Thoracic aorta (tissue), 2 donors: ENCODE measurements at regions not wholly inside any gene's neighbourhood (a gene's known extent, or its start where the extent isn't known, plus 50 kb on each side); places are given as distances from the start of the nearest gene placed in this dataset.

Source experiments
- ATAC-seq: fragments of 150-250 bp; one replicate; pipeline ENCODE4 v1.8.0; 2017; ENCODE audit warnings: low read depth; ENCODE audit not compliant: insufficient number of reproducible peaks, low FRiP score
- DNase-seq: peaks from one replicate; pipeline ENCODE4 v3.0.0-alpha.2; 2020; ENCODE audit warnings: low spot score
- H3K27ac ChIP-seq, 2 donors: fragments of 200-600 bp; sonication (generic); 1 replicate in 1 of 2; 2 replicates in 1 of 2; pipeline ENCODE4 v1.5.1; 2016; ENCODE audit warnings: mild to moderate bottlenecking in 2 of 2, moderate library complexity in 2 of 2
- H3K27me3 ChIP-seq: fragments of 200-600 bp; sonication (generic); replicated peaks from 2 replicates; pipeline ENCODE4 v1.6.0; 2016; ENCODE audit warnings: mild to moderate bottlenecking; ENCODE audit not compliant: insufficient read depth
- H3K36me3 ChIP-seq: fragments of 200-600 bp; sonication (generic); one replicate; pipeline ENCODE4 v1.5.1; 2016
- H3K4me1 ChIP-seq, 2 donors: fragments of 200-600 bp; sonication (generic); 1 replicate in 1 of 2; 2 replicates in 1 of 2; pipeline versions ENCODE4 v1.5.1 to v1.6.0; 2016; ENCODE audit warnings: low read depth in 2 of 2, mild to moderate bottlenecking in 1 of 2; ENCODE audit not compliant: control insufficient read depth in 1 of 2
- H3K4me3 ChIP-seq: fragments of 200-600 bp; sonication (generic); 2 replicates; pipeline ENCODE4 v1.5.1; 2016; ENCODE audit warnings: mild to moderate bottlenecking
- H3K9me3 ChIP-seq: fragments of 200-600 bp; sonication (generic); 2 replicates; pipeline ENCODE4 v1.5.1; 2016
- TF ChIP-seq, protein P1 (sequence below): fragments of 200-600 bp; sonication (generic); IDR thresholded peaks from one replicate; pipeline ENCODE4 v1.5.1; 2019; ENCODE audit warnings: antibody characterized with exemption

DNA sequence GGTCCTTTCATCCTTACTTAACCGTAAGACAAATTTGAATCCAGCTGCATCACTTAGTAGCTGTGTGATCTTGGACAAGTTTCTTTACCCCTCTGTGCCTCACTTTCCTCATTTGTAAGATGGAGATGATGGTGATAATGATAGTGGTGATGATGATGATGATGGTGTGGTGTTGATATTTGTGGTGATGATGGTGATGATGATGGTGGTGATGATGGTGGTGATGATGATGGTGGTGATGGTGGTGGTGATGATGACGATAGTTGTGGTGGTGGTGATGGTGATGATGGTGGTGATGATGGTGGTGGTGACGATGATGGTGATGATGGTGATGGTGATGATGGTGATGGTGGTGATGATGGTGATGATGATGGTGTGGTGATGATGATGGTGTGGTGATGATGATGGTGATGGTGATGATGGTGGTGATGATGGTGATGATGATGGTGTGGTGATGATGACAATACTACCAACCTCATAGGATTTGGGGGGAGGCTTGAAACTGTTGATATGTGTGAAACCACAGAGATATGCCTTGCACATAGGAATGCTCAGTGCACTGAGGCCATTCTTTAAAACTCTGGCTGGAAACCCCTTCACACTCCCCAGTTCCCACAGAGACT lies 233.2 kb downstream of the LY86 start:
- Histone ChIP-seq H3K36me3 (no peaks in the 10 kb centered on the region), H3K9me3 (no peaks in the 10 kb centered on the region), H3K4me1 (no peaks in the 10 kb centered on the region), H3K27ac (no peak overlapping the region), H3K27me3 (no peaks in the 10 kb centered on the region), H3K4me3 (no peak overlapping the region)
- ATAC-seq (no peak), DNase-seq (no peak)
- TF ChIP-seq, protein P1, sequence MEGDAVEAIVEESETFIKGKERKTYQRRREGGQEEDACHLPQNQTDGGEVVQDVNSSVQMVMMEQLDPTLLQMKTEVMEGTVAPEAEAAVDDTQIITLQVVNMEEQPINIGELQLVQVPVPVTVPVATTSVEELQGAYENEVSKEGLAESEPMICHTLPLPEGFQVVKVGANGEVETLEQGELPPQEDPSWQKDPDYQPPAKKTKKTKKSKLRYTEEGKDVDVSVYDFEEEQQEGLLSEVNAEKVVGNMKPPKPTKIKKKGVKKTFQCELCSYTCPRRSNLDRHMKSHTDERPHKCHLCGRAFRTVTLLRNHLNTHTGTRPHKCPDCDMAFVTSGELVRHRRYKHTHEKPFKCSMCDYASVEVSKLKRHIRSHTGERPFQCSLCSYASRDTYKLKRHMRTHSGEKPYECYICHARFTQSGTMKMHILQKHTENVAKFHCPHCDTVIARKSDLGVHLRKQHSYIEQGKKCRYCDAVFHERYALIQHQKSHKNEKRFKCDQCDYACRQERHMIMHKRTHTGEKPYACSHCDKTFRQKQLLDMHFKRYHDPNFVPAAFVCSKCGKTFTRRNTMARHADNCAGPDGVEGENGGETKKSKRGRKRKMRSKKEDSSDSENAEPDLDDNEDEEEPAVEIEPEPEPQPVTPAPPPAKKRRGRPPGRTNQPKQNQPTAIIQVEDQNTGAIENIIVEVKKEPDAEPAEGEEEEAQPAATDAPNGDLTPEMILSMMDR: no peak

DNA sequence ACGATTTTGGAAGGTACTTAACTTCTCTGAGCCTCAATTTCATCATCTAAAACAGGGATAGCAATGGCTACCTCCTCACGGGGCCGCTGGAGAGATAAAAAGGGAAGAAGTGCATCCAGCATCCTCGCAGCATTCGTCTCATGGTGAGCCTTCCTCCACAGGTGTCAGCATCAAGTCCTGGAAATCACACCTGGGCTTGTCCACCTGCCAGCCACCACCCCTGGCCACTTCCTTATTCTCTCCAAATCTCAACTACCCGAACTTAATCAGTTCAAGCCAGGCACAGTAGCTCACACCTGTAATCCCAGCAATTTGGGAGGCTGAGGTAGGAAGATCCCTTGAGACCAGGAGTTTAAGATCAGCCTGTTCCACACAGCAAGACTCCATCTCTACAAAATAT lies 234.5 kb downstream of the LY86 start:
- Histone ChIP-seq H3K4me3 (no peak overlapping the region), H3K36me3 (no peaks in the 10 kb centered on the region), H3K27me3 (no peaks in the 10 kb centered on the region), H3K9me3 (no peaks in the 10 kb centered on the region), H3K27ac (no peak overlapping the region), H3K4me1 (no peaks in the 10 kb centered on the region)
- no peak for DNase-seq
- TF ChIP-seq, protein P1: no peak
- no peak for ATAC-seq

DNA sequence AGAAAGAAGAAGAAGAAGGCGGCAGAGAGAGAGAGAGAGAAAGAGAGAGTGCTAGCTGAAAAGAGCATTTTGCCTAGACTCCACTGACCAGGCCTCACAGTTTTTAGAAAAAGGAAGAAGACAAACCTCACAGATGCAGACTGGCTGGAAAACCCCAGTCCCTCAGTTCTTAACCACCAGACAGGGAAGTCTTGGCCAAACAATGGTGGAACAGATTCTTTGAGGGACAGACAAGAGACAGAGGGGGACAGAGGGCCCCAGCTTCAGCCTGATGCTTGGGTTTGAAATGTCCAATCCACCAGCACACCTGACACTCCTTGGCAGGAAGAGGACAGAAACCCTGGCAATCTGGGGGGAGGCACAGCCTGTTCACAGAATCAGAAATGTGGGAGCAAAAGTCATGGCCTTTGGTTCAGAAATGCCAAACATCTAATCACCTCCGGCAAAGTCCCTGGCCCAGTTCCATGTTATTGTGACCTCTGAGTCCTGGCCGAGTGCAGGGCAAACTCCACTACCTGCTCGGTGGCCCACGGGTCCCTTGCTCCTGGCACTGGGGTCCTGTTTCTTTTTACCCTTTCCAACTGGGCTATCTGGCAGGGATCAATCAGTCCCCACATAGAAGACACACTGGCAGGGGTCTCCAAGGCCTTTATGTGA lies 235.2 kb downstream of the LY86 start:
- H3K4me3 ChIP-seq: no peak overlapping the region
- no peaks in the 10 kb centered on the region for H3K36me3 ChIP-seq
- TF ChIP-seq, protein P1: no peak
- H3K4me1 ChIP-seq: no peaks in the 10 kb centered on the region
- no peaks in the 10 kb centered on the region for H3K9me3 ChIP-seq
- no peak overlapping the region for H3K27ac ChIP-seq
- DNase-seq (no peak), ATAC-seq (no peak)
- no peaks in the 10 kb centered on the region for H3K27me3 ChIP-seq

DNA sequence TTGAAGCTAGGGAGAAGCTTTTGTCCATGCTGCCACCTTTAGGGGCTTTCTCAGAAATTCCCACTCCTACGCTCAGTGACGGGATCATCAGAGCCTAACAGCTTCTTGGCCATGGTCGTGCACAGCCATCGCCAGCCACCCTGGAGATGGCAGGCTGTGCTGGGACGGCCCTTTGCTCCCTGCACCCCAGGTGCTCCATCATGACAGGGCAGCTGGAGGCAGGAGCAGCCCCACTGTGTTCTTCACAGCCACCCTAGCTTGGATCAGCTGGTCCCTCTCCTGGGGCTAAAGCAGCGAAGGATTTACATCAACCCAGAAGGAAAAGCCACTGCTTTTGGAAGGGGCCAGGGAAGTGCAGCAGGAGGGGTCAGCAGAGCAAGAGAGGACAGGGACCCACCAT lies 235.9 kb downstream of the LY86 start:
- TF ChIP-seq, protein P1: no peak
- no peak for ATAC-seq
- Histone ChIP-seq H3K4me3 (no peak overlapping the region), H3K27ac (no peak overlapping the region), H3K27me3 (no peaks in the 10 kb centered on the region), H3K9me3 (no peaks in the 10 kb centered on the region), H3K4me1 (no peaks in the 10 kb centered on the region), H3K36me3 (no peaks in the 10 kb centered on the region)
- no peak for DNase-seq

DNA sequence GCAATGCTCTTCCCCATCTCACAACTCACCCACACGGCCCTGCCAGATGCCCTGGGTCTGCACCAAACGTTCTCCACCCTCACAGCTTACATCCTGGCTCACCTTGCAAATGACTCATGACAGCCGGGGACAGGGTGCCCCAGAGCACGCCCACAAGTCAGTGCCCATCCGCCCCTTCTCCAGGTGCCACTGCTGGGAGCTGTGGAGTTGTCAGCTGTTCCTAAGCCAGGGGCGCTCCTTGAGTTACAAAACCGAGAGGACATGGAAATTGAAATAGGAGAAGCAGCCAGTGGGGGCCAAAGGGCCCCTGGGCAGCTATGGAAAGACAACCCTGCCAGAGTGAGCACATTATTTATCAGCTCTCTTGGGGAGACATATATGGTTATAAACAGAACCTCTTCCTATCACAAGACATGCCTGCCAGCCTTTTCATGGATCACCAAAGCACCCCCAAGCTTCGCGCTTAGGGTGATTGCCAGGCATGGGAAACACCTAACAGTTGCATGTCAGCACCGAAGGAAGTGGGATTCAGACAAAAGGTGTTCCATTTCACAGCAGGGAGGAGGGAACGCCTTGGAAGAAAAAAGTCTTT lies 236.8 kb downstream of the LY86 start:
- DNase-seq: no peak
- no peaks in the 10 kb centered on the region for H3K9me3 ChIP-seq
- H3K27ac ChIP-seq: no peak overlapping the region
- no peak overlapping the region for H3K4me3 ChIP-seq
- no peak for ATAC-seq
- H3K4me1 ChIP-seq: no peaks in the 10 kb centered on the region
- H3K27me3 ChIP-seq: no peaks in the 10 kb centered on the region
- no peaks in the 10 kb centered on the region for H3K36me3 ChIP-seq
- TF ChIP-seq, protein P1: no peak
